ENCODE measurements at regions not wholly inside any gene's neighbourhood (a gene's known extent, or its start where the extent isn't known, plus 50 kb on each side); places are given as distances from the start of the nearest gene placed in this dataset.

DNA sequence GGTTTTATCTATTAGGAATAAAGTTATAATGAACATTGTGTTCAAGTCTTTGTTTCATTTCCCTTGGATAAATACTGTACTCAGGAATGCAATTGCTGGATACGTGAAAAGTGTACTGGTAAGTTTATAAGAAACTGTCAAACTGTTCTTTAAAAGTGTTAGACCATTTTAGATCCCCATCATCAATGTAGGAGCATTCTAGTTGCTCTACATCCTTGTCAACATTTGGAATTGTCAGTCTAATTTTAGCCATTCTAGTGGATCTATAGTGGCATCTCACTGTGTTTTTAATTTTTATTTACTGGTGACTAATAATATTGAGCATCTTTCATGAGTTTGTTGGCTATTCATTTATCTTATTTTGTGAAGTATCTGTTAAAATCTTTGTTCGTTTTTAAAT is 354.0 kb upstream of the NRP1 start:
- Histone ChIP-seq H3K27ac (ENCODE audit: low read depth, low read length) (no peak overlapping the region), H3K36me3 (ENCODE audit: control insufficient read depth in 1 of 2, insufficient read depth in 2 of 2, low read length in 2 of 2) (no peaks in the 10 kb centered on the region), H3K9me3 (ENCODE audit: control insufficient read depth in 1 of 2, low read length in 2 of 2) (peaks cover 3 to 7% of the 10 kb centered on the region in 2 donors), H3K9ac (ENCODE audit: low read depth in 1 of 2, low read length in 2 of 2) (no peak overlapping the region), H3K4me1 (ENCODE audit: control insufficient read depth in 1 of 2, insufficient read depth in 2 of 2, low read length in 2 of 2) (no peaks in the 10 kb centered on the region), H3K27me3 (ENCODE audit: control insufficient read depth in 1 of 2, insufficient read depth in 2 of 2, low read length in 2 of 2) (no peaks in the 10 kb centered on the region), H3K4me3 (ENCODE audit: low read depth in 1 of 2, low read length in 2 of 2) (no peak overlapping the region)

DNA sequence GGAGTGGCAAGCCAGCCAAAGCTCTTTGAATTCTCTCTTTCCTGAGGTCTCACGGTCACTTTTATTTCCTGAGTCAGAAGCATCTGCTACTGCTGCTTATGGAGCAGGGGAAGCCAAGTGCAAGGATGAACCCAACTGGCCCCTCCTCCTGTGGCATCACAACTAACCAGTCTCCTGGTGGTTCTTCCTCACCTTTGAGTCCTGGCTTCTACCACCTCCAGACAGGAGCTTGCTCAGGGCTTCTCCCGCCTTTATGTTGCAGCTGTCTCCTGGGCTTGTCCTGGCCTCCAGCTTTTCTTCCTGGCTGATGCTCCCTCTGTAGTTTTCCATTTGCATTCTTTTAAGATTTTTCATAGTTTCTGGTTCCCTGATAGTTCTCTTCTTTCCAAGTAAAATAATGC is 349.7 kb upstream of the NRP1 start:
- Histone ChIP-seq H3K9me3 (ENCODE audit: control insufficient read depth in 1 of 2, low read length in 2 of 2) (peaks cover 0 to 7% of the 10 kb centered on the region in 2 donors), H3K4me3 (ENCODE audit: low read depth in 1 of 2, low read length in 2 of 2) (no peak overlapping the region), H3K4me1 (ENCODE audit: control insufficient read depth in 1 of 2, insufficient read depth in 2 of 2, low read length in 2 of 2) (no peaks in the 10 kb centered on the region), H3K27me3 (ENCODE audit: control insufficient read depth in 1 of 2, insufficient read depth in 2 of 2, low read length in 2 of 2) (no peaks in the 10 kb centered on the region), H3K9ac (ENCODE audit: low read depth in 1 of 2, low read length in 2 of 2) (no peak overlapping the region), H3K27ac (ENCODE audit: low read depth, low read length) (no peak overlapping the region), H3K36me3 (ENCODE audit: control insufficient read depth in 1 of 2, insufficient read depth in 2 of 2, low read length in 2 of 2) (no peaks in the 10 kb centered on the region)

DNA sequence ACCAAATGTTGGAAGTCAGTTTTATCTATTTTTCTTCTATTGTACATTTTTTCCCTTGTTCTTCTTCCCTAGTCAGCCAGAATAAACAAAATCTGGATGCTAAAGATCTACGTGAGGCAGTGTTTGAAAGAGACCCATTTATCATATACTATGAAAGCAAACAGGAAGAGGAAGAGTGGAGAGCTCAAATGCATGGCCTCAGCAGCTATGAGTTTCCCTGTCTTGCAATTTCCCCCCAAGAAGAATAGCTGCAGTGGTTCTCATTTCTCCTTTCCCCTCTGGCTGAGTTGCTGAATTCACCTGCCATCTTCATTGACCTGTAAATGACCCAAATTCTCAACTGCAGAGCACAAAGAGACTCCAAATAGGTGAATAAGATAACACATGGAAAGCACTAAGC is 347.1 kb upstream of the NRP1 start:
- Histone ChIP-seq H3K4me1 (ENCODE audit: control insufficient read depth in 1 of 2, insufficient read depth in 2 of 2, low read length in 2 of 2) (no peaks in the 10 kb centered on the region), H3K9me3 (ENCODE audit: control insufficient read depth in 1 of 2, low read length in 2 of 2) (no peaks in the 10 kb centered on the region), H3K9ac (ENCODE audit: low read depth in 1 of 2, low read length in 2 of 2) (no peak overlapping the region), H3K27me3 (ENCODE audit: control insufficient read depth in 1 of 2, insufficient read depth in 2 of 2, low read length in 2 of 2) (no peaks in the 10 kb centered on the region), H3K27ac (ENCODE audit: low read depth, low read length) (no peak overlapping the region), H3K4me3 (ENCODE audit: low read depth in 1 of 2, low read length in 2 of 2) (no peak overlapping the region), H3K36me3 (ENCODE audit: control insufficient read depth in 1 of 2, insufficient read depth in 2 of 2, low read length in 2 of 2) (no peaks in the 10 kb centered on the region)

DNA sequence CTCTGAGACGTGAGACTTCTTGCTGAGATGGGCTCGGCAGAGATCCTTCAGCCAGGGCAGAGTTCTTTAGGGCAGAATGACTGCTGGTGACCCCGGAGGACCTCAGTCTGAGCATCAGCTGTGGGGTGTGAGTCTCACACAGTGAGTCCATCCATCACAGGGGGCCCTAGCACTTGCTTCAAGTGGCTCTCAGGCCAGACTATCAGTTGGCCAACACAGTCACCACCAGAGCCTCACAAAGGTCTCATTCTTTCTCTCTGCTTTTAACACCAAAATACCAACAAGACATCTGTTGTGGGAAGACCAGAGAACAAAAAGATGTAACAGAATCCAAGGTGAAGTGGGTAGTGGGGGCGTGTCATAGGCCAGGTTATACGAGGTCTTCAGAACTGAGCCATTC is 345.6 kb upstream of the NRP1 start:
- no peaks in the 10 kb centered on the region for H3K27me3 ChIP-seq (ENCODE audit: control insufficient read depth in 1 of 2, insufficient read depth in 2 of 2, low read length in 2 of 2)
- H3K36me3 ChIP-seq (ENCODE audit: control insufficient read depth in 1 of 2, insufficient read depth in 2 of 2, low read length in 2 of 2): no peaks in the 10 kb centered on the region
- H3K4me3 ChIP-seq (ENCODE audit: low read depth in 1 of 2, low read length in 2 of 2): no peak overlapping the region
- no peaks in the 10 kb centered on the region for H3K9me3 ChIP-seq (ENCODE audit: control insufficient read depth in 1 of 2, low read length in 2 of 2)
- no peak overlapping the region for H3K27ac ChIP-seq (ENCODE audit: low read depth, low read length)
- H3K9ac ChIP-seq (ENCODE audit: low read depth in 1 of 2, low read length in 2 of 2): no peak overlapping the region
- H3K4me1 ChIP-seq (ENCODE audit: control insufficient read depth in 1 of 2, insufficient read depth in 2 of 2, low read length in 2 of 2): no peaks in the 10 kb centered on the region

DNA sequence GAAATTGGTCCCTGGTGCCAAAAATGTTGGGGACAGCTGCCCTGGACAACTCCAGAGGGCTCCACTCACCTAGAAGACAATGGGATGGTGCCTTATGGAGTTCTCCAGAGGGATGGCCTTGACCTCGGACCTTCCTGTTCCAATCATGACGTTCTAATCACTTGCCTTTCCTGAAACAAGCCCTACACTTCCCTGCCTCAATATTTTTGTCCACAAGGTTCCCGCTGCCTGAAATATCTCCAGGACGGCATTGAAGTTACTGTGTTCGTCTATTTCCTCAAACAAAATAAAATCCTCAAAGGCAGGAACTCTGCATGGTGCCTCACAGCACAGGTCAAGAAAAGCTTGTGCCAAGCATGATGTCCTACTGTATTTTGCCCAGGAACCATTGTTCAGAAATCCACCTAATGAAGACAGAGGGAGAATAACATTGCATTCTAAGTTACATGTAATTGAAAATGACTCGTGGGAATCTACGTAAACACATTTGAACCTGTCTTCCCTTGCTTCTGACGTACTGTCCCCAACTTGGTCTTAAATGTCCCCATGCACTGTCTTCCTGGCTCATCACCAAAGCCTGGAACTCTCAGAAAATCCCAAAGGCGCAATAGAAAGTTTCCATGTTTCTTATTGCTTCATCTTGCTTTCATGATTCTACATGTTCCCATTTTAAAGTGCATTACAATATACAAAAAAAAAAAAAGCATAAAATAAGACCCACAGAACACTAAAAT is 342.3 kb upstream of the NRP1 start:
- H3K4me1 ChIP-seq (ENCODE audit: control insufficient read depth in 1 of 2, insufficient read depth in 2 of 2, low read length in 2 of 2): no peaks in the 10 kb centered on the region
- H3K36me3 ChIP-seq (ENCODE audit: control insufficient read depth in 1 of 2, insufficient read depth in 2 of 2, low read length in 2 of 2): no peaks in the 10 kb centered on the region
- no peak overlapping the region for H3K9ac ChIP-seq (ENCODE audit: low read depth in 1 of 2, low read length in 2 of 2)
- H3K27me3 ChIP-seq (ENCODE audit: control insufficient read depth in 1 of 2, insufficient read depth in 2 of 2, low read length in 2 of 2): no peaks in the 10 kb centered on the region
- no peaks in the 10 kb centered on the region for H3K9me3 ChIP-seq (ENCODE audit: control insufficient read depth in 1 of 2, low read length in 2 of 2)
- no peak overlapping the region for H3K4me3 ChIP-seq (ENCODE audit: low read depth in 1 of 2, low read length in 2 of 2)
- H3K27ac ChIP-seq (ENCODE audit: low read depth, low read length): no peak overlapping the region

DNA sequence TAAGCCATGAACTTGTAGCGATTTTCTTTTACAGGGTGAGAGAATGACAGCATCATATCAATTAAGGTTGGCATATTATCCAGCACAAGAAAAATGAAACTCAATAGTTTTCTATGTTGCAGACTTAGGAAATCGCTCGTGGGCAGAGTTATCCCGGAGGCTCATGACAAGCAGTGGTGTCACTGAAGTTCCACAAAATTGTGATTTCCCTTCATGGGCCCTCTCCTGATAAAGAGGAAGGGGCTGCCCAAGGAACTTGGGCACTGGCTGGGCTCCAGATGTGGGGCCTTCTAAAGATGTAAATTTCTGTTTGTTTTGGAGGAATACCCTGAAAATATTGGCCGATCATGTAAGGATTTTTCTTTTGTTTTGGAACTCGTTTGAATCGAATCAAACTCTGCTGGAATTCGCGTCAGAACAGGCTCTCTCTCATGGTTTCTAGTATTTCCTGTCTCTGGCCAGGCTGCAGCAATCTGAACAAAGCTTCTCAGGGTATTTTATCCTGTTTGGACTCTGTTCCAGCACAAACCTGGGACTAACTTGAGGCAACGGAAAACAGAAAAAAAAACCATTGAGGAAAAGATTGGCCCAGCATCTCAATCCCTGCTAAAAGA is 340.6 kb upstream of the NRP1 start:
- H3K9ac ChIP-seq (ENCODE audit: low read depth in 1 of 2, low read length in 2 of 2): no peak overlapping the region
- H3K27ac ChIP-seq (ENCODE audit: low read depth, low read length): no peak overlapping the region
- H3K27me3 ChIP-seq (ENCODE audit: control insufficient read depth in 1 of 2, insufficient read depth in 2 of 2, low read length in 2 of 2): no peaks in the 10 kb centered on the region
- no peak overlapping the region for H3K4me3 ChIP-seq (ENCODE audit: low read depth in 1 of 2, low read length in 2 of 2)
- H3K9me3 ChIP-seq (ENCODE audit: control insufficient read depth in 1 of 2, low read length in 2 of 2): no peaks in the 10 kb centered on the region
- H3K36me3 ChIP-seq (ENCODE audit: control insufficient read depth in 1 of 2, insufficient read depth in 2 of 2, low read length in 2 of 2): no peaks in the 10 kb centered on the region
- H3K4me1 ChIP-seq (ENCODE audit: control insufficient read depth in 1 of 2, insufficient read depth in 2 of 2, low read length in 2 of 2): no peaks in the 10 kb centered on the region

DNA sequence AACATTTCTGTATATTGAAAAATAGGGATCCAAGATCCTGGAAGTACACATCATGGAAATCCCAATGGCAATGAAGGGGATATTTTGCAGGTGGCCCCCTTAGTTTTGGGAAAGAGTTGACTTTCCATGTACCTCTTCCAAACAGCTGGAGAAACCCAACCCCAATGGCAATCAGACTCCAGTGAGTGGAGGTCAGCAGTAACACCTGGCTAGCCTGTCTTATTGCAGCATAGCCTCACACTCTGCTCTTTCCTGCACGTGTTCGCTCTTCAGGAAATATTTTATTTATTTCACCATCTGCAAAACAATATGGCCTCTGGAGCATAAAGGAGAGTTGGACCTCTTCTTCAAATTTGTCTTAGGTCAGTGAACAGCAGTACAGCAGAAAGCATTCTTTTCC is 340.0 kb upstream of the NRP1 start:
- H3K27me3 ChIP-seq (ENCODE audit: control insufficient read depth in 1 of 2, insufficient read depth in 2 of 2, low read length in 2 of 2): no peaks in the 10 kb centered on the region
- no peaks in the 10 kb centered on the region for H3K36me3 ChIP-seq (ENCODE audit: control insufficient read depth in 1 of 2, insufficient read depth in 2 of 2, low read length in 2 of 2)
- H3K4me1 ChIP-seq (ENCODE audit: control insufficient read depth in 1 of 2, insufficient read depth in 2 of 2, low read length in 2 of 2): no peaks in the 10 kb centered on the region
- no peak overlapping the region for H3K27ac ChIP-seq (ENCODE audit: low read depth, low read length)
- H3K9ac ChIP-seq (ENCODE audit: low read depth in 1 of 2, low read length in 2 of 2): no peak overlapping the region
- H3K9me3 ChIP-seq (ENCODE audit: control insufficient read depth in 1 of 2, low read length in 2 of 2): no peaks in the 10 kb centered on the region
- H3K4me3 ChIP-seq (ENCODE audit: low read depth in 1 of 2, low read length in 2 of 2): no peak overlapping the region

DNA sequence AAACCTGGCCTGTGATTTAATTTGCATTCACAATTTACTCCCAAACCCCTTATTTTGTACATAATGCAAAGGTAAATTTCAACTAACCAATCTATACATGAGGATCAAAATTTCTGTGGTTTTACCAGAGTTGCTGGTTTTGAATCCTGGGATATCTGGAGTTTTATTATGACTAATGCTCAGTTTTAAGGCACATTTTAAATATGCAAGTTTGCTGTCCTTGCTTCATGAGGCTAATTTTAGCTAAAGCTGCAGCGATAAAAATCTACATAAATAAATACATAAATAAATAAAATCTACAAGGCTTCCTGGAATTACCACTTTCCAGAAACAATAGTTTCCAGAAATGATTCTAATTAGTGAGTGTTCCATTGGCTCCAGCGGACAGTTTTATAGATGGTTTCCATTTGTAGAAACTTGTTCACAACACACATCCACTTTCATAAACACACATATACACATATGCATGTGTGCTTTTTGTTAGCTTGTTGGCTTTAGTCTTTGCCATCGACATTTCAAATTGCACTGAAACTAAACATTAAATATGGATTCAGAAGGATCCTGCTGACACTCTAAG is 339.5 kb upstream of the NRP1 start:
- H3K4me1 ChIP-seq (ENCODE audit: control insufficient read depth in 1 of 2, insufficient read depth in 2 of 2, low read length in 2 of 2): no peaks in the 10 kb centered on the region
- H3K27ac ChIP-seq (ENCODE audit: low read depth, low read length): no peak overlapping the region
- H3K36me3 ChIP-seq (ENCODE audit: control insufficient read depth in 1 of 2, insufficient read depth in 2 of 2, low read length in 2 of 2): no peaks in the 10 kb centered on the region
- H3K27me3 ChIP-seq (ENCODE audit: control insufficient read depth in 1 of 2, insufficient read depth in 2 of 2, low read length in 2 of 2): no peaks in the 10 kb centered on the region
- H3K4me3 ChIP-seq (ENCODE audit: low read depth in 1 of 2, low read length in 2 of 2): no peak overlapping the region
- H3K9me3 ChIP-seq (ENCODE audit: control insufficient read depth in 1 of 2, low read length in 2 of 2): no peaks in the 10 kb centered on the region
- H3K9ac ChIP-seq (ENCODE audit: low read depth in 1 of 2, low read length in 2 of 2): no peak overlapping the region

DNA sequence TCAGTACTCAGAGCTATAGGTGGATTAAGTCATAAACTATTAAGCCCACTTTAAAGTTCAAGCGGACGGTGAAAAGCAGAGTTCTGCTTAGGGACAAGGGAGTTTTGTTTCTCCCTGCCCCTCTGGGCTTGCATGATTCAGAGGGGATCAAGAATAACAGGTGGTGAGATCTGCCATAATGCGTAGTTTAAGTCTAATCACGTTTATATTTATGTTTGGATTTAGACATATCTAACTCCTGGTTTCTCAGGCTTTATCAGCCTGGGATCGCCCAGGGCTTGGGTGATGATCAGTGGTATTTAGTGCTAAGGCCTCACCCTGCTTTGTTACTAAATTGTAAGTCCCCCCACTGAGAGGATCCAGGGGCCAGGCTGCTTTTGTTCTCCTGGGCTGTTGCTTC is 335.4 kb upstream of the NRP1 start:
- H3K9ac ChIP-seq (ENCODE audit: low read depth in 1 of 2, low read length in 2 of 2): no peak overlapping the region
- no peaks in the 10 kb centered on the region for H3K4me1 ChIP-seq (ENCODE audit: control insufficient read depth in 1 of 2, insufficient read depth in 2 of 2, low read length in 2 of 2)
- no peak overlapping the region for H3K4me3 ChIP-seq (ENCODE audit: low read depth in 1 of 2, low read length in 2 of 2)
- peaks cover 0 to under 1% of the 10 kb centered on the region in 2 donors for H3K9me3 ChIP-seq (ENCODE audit: control insufficient read depth in 1 of 2, low read length in 2 of 2)
- H3K27me3 ChIP-seq (ENCODE audit: control insufficient read depth in 1 of 2, insufficient read depth in 2 of 2, low read length in 2 of 2): no peaks in the 10 kb centered on the region
- no peaks in the 10 kb centered on the region for H3K36me3 ChIP-seq (ENCODE audit: control insufficient read depth in 1 of 2, insufficient read depth in 2 of 2, low read length in 2 of 2)
- H3K27ac ChIP-seq (ENCODE audit: low read depth, low read length): no peak overlapping the region

DNA sequence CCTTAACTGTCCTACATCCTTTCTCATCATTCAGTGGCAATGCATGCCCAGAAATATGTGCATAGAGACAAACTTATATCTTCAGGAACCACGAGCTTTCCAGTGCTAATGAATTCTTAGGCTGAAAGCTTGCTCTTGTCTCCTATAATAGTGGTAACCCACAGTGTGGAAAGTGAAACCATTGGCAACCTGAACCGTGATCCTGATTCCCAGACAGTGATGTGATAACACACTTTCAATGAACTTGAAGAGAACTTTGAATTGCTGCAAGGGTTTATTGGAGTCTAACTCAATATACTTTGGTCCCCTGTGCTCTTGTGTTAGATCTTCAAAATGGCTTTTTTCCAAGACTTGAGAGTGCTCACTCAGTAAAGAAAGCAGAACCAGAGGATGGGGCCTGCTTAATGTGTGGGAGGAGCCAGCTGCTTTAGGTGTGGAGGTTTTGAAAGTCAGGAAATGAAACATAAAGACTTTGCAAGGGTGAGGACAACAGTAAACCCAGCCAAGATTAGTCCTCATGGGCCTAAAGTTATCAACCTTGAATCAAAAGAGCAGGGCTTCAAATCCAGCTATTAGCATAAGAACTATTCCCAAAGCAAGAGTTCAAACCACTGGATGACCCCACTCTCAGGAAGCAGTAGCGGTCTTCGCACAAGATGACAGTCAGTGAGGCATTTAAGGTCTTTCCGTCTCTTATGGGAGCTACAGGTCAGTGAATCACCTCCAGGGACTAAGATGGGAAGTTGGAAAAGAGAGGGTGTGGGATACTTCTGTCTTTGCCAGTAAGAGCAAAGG is 332.4 kb upstream of the NRP1 start:
- Histone ChIP-seq H3K9me3 (ENCODE audit: control insufficient read depth in 1 of 2, low read length in 2 of 2) (peaks cover 2 to 10% of the 10 kb centered on the region in 2 donors), H3K27me3 (ENCODE audit: control insufficient read depth in 1 of 2, insufficient read depth in 2 of 2, low read length in 2 of 2) (no peaks in the 10 kb centered on the region), H3K4me1 (ENCODE audit: control insufficient read depth in 1 of 2, insufficient read depth in 2 of 2, low read length in 2 of 2) (peaks cover 0 to 4% of the 10 kb centered on the region in 2 donors), H3K36me3 (ENCODE audit: control insufficient read depth in 1 of 2, insufficient read depth in 2 of 2, low read length in 2 of 2) (no peaks in the 10 kb centered on the region), H3K9ac (ENCODE audit: low read depth in 1 of 2, low read length in 2 of 2) (no peak overlapping the region), H3K27ac (ENCODE audit: low read depth, low read length) (no peak overlapping the region), H3K4me3 (ENCODE audit: low read depth in 1 of 2, low read length in 2 of 2) (no peak overlapping the region)

Data from duodenal mucosa (tissue), 2 donors.